Inflammatory macrophage (primary cell): ENCODE measurements at regions not wholly inside any gene's neighbourhood (a gene's known extent, or its start where the extent isn't known, plus 50 kb on each side); places are given as distances from the start of the nearest gene placed in this dataset.

Experiments
- DNase-seq, 2 donors: peaks; one replicate each; pipeline ENCODE4 v3.0.0-alpha.2; 2020 to 2022

DNA sequence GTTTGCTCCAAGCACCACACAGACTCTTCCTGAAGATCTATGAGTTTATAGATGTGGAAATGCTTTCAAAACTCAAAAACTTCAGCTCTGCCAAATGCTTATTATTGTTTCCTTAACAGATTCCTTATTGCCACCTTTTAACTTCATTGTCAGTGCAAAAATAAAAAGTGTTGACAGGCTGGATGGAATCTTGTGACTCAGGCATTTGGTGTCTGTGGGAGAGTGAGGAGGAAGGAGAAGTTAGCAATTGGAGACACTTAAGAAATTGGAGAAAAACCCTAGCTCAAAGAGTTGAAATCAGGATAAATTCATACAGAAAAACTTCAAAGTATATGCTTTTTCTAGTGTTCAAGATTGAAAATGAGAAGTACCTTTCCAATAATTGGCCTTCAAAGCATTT is 140.6 kb upstream of the PUM3 start:
- peak; percentile 24 to 56 for DNase-seq

DNA sequence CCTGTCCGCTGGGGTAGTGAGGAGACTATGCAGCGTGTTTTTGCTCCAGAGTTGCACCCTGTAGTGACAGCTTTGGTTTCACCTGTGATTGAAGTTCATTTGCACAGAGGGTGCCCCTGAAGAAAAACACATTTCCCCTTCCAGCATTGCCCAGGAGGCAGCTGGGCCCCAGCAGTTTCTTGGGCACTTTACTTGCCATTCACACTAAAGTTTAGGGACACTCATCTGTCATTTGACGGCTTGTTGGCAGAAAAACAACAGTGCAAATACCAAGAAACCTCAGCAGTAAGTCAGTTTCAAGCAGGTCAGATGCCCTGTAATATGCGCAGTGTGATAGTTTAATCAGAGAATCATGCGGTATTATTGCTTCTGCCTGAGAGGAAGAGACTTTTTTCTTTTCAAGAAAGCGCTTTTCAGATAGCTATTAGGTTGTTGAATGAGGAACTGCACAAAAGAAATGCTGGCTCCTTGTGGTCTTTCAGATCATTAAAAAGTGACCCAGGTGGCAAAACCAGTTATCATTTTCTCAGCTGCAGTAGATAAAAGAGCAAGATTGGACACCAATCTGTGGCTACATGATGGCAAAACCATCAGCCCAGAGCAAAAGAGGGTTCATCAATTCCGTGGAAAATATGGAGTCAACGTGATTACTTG is 136.2 kb upstream of the PUM3 start:
- DNase-seq, result no peak

DNA sequence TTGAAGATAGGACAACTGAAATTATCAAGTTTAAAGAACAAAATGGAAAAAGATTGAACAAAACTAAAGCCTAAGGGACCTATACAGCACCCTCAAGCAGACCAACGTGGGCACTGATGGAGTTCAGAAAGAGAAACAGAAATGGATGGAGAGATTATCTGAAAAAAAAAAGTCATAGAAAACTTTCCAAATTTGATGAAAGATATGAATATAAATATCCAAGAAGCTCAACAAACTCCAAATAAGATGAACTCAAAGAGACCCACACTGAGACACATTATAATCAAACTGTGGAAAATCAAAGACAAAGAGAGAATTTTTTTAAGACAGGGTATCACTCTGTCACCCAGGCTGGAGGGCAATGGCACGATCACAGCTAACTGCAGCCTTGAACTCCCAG is 128.6 kb upstream of the PUM3 start:
- no peak for DNase-seq

DNA sequence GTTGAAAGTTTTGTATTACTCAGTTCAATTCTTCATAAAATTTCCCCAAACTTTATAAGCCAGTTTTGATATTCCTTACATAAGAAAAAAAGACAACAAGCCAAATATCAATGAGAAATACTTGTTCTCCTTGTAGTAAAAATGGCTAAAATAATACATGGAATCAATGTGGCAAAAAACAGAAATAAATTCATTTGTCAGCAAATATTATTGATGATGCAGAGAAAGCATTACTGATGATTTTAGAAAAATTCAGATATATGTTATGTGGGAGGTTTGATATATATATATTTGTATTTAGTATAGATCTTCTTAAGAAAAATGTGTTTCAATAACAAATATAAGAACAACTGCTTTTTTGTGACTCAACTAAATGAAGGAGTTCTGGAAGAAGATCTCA is 127.0 kb upstream of the PUM3 start:
- DNase-seq, result no peak

DNA sequence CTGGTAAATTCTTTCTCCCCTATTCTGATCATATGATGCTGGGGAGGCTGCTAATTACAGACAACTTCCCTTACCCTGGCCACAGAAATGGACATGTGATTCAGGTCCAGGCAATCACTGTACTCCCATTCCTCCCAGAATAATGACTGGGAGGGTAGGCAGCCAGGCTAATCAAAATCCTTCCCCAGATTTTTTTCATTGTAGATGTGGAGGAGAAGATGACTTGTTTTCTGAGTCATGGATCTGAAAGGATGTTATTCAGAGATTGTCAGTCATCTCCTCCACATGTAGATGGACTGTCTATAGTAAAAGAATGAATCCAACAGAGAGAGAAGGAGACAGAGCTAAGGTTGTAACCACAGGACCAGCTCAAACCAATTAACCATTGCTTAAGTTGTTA is 123.9 kb upstream of the PUM3 start:
- DNase-seq, result peak in 1 of 2 donors; percentile 4

DNA sequence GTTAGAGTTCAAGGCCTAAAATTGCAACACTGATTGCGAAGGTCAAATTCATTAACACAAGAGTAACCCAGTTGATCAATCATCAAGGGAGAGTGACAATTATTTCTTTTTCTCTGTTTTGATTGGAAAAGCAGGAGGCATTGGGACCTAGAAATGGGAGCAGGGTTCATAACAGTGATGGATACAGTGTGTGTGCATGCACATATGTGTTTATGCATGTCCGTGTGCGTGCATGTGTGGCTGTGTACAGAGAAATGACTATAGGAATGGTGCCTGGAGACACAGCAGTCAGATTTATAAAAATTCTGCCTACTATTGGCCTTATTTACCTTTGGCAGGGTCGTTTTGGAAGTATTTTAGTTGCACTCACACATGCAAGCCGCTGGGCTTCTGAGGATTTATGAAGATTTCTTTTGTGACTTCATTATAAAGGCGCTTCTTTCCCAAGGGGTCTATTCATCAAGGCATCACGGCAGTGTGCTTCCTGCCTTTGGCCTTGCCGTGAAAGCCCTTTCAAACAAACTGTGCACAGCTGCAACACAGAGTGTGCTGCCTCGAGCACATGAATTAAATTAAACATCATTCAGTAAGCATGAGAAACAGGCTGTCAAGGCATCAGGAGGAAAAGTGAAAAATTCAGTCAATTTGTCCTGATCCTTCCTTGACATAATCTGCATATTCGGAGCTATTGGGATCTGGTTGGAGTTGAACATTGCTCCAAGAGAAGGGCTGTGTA is 122.8 kb upstream of the PUM3 start:
- DNase-seq, result no peak

DNA sequence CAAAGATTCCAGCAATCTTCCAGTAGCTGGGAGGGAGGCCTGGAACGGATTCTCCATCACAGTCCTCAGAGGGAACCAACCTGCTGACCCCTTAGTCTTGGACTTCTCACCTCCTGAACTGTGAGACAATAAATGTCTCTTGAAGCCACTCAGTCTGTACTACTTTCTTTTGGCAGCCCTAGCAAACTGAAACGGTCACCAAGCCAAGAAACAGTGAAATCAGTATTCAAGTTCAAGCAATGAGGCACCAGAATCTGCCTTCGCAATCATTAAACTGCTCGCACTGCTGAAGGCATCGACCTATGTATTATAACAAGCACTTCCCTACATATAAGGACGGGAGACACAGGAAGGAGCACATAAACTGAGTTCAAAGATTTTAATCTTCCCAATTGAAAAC is 120.6 kb upstream of the PUM3 start:
- no peak for DNase-seq

DNA sequence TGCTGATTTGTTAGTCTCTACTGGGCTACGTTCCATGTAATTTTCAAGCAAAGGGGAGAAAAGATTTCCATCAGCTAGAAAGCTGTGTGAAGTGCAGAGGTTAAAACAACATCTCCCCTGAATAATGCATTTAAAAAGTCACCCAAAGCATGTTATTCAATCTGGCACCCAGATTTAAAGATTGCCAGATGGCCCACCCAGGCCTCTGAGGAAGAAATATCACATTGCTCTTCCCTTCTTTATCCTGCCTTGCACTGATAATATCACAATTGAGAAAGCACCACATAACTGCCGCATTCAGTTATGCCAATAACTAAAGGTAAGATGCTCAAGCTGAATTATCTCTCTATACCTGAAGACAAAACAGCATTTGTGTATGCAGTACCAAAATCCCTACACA is 119.4 kb upstream of the PUM3 start:
- no peak for DNase-seq

DNA sequence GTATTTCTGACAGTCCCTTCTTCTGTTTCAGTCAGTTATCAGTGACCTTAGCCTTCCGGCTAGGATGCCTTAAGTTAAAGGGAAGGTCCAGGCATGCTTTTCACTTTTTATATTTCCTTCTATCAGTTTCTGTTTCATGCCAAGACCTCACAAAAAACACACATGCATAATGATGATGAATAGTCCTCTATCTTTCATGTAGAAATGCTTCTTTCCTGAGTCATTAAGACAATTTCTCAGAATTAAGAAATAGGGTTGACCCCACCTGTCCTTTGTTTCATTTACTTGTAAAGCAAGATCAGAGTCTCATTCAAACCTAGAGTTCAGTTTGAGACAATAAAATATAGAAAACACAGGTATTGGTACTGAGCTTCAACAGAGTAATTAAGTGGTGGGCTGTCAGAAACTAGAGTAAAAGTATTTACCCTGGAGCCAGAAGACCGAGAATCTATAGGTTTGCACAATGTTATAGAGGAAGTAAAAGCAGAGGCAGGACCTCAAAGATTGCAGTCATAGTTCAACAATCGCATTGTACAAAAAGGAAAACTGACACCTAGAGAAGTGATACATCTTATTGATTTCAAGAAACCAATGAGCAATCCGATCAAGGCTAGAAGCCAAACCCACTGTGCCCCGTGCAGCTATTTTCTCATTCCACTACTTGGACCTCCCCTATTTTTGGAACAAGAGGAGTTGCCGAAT is 118.7 kb upstream of the PUM3 start:
- no peak for DNase-seq

DNA sequence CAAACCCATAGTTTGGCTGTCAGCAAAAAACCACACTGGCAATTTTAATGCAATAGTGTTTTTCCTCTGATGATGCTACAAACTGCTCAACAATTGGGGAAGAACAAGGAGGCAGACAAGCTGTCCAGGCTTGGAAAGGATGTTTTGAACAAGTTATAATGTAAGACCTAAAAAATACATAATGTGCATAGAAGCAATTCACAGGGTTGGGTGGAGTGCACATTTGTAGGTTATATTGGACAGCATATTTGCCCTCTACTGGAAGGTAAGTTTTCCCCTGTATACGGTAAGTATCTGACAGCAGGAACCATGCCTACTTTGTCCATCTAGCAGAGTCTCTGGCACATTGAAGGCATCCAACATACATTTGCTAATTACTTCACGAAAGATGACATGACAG is 114.3 kb upstream of the PUM3 start:
- DNase-seq, result no peak

DNA sequence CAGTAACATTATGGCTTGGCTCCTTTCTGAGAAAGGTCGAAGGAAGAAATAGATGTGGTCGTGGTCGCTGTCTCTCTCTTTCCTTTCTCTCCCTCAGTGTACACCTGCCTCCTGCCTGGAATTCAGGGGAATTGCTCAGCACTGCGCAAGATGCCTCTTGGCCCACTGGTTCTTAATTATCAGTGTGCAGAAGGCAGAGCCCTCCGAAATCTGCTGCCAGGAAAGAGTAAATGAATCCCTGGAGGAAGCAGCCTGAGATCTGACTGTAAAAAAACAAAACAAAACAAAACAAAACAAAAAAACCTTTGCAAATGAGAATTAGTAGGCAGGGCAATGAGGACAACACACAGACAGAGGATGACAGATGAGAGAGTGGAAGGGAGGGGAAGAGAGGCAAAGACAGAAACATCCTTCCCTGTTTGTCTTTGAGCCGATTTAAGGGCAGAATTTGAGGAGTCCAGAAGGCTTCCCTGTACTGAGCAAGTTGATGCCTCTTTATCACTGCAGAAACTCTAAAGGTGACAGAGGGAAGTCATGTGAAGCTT is 113.8 kb upstream of the PUM3 start:
- no peak for DNase-seq

DNA sequence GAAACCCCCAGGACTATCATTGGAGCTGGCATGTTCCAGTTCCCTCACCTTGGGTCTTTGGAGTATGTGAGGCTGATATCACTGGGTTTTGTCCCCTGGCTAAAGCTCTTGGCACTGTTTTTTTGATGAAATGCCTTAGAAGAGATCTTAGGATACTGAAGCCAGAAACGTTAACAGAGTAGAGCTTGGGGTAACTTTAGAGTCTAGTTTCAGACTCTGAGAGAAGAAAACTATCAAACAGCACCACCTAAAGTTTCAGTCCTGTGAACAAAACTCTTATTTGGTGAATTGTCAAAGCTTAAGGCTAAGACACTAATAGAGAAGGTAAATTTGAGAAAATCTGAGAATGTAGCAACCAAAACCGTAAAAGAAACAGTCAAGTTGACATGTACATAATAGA is 111.7 kb upstream of the PUM3 start:
- no peak for DNase-seq

DNA sequence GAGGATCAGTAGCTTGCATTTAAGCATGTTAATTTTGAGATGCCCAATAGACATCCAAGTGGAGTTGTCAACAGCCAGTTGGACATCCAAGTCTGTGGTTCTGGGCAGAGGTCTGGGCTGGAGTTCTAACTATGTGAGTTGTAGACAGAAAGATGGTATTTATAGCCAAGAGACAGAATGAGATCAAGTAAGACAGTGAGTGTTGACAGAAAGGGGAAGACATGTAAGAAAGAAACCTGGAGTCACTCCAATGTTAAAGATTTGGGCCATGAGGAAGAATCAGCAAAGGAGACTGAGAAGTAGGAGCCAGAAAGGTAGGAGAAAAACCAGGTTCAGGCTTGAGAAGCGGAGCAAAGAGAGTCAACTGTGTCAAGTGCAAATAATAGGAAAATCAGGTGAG is 95.5 kb upstream of the PUM3 start:
- no peak for DNase-seq

DNA sequence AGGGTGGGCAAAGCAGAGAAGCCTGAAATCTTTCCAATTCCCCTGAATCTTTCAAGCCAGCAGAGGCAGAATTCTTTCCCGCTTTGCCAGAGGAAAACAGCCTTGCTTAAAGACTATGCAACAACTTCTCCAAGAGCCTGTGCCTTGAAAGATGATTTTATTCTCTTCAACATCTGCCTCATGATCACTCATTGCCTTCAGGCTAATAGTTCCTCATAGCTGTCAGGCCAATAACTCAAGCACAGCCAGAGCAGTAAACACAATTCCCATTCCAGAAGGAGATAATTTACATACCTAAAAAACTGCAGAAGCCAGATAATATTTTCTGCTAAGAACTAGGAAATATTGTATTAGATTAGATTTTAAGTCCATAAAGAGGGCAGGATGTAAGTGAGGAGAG is 92.3 kb upstream of the PUM3 start:
- DNase-seq, result no peak

DNA sequence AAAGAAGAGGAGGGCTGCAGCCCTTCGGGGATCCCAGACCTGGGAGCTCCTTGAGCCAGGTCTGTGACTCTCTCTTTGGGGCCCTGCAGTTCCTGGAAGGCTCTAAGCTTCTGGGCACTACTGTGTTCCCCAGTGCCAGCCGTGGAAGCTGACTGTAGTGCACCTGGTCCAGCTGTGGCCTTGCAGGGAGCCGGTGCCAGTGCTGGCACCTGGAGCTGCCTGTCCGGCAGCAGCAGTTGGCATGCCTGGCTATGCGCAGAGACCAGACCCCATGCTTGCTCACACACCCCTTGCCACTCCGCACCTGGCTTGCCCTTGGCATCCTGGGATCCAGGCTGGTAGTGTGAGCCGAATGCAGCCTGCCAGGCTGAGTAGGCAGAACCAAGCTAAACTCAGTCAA is 91.0 kb upstream of the PUM3 start:
- DNase-seq, result no peak

DNA sequence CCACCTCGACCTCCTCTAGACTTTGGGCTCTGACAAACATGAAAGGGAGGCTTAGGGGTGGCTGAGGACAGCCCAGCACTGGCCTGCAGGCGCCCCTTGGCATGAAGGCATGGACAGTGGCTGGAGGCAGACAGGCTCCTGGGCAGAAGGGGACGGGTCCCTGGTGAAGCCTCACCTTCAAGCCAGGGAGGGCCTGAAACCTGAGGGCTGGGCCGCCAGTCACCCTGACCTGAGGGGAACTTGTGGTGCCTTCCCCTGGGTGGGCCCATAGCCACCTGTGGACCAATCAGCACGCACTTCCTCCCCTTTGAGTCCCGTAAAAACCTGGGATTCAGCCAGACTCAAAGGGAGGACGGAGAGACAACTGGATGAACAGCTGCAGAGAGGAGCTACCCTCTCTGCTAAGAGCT is 90.4 kb upstream of the PUM3 start:
- no peak for DNase-seq

DNA sequence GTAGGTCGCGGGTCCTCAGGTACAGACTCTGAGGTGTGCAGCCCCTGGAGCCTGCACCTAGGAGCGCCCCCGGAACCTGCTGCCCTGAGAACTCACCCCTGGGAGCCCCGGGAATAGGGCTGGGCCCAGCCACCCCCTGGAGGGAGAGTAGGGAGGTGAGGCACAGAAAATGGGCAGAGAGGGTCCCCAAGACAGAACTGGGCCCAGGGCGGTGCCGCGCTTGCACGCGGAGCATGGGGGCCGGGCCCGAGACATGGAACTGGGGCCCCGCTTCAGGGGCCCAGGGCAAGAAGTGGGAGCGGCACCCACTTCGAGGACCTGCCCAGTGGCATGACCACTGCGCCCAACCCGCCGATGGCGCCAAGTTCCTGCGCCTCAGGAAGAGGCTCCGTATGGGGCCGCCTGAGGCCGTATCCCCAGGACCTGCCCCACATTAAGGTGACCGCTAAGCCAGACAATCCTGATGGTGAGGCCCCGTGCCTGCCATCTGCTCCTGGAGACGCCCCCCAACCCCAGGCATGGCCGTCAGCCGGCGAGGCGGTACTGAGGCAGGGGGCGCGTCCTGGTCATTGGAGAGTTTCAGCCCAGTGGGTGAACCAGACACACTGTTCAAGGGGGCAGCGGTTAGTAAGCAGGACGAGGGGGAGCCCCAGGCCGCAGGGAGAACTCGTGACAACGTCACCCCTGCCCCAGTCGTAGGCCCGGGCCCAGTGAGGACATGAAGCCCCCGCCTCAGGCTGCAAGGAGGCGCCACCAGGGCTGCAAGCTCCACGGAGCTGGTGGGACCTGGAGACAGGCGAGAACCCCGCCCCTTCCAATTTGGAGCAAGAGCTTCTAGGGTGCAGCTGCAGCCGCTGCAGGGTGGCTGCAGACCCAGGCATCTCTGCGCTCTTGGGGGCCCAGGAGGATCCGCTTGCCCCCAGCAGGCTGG is 89.5 kb upstream of the PUM3 start:
- DNase-seq, result no peak

DNA sequence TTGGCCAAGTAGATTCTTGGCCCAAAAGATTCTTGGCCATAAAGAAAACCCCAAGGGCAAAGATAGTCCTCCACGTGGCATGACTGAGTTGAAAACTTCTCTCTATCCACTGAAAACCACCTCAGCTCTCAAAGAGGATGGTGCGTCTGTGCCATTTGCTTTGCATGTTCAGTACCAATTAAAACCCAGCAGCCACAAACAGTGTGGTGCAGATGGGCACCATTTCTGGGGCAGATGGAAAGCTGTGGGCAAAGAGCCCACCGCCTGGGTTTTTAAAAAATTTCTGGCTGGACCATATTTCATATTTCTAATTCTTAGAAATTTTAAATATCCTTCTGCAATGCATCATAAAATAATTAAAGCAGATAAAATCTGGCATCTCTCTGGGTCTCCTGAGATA is 84.5 kb upstream of the PUM3 start:
- DNase-seq, result no peak

DNA sequence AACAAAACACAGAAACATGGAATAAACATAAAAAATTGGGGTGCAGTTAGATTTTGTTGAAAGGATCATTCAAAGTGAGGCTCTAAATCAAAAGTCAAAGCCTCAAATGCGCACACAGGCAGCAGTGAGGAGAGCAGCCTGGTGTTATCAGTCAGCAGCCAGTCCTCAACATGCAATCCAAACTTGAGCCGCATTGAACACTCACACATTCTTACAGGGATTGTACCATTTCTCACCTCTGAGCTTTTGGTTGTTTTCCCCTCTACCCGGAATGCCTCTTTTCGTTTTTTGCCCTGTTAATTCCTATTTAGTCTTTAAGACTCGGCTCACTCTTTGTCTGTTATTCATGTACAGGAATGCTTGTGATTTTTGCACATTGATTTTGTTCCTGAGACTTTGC is 81.1 kb upstream of the PUM3 start:
- no peak for DNase-seq

DNA sequence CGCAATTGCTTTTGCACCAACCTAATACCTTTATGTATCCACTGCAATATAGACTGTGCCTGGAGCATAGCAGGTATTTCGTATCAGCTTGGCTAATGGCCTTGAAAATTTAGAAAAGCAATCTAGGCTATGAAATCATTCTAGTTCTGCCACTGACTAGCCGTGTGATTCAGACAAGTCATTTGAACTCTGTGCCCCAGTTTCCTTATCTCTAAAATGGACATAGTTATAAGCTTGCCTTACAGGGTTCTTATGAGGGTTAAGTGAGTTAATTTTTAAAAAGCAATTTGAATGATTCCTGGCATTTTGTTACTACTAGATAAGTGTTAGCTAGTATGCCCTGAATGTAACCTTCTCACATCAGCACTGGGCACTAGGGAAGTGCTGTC is 80.5 kb upstream of the PUM3 start:
- no peak for DNase-seq

DNA sequence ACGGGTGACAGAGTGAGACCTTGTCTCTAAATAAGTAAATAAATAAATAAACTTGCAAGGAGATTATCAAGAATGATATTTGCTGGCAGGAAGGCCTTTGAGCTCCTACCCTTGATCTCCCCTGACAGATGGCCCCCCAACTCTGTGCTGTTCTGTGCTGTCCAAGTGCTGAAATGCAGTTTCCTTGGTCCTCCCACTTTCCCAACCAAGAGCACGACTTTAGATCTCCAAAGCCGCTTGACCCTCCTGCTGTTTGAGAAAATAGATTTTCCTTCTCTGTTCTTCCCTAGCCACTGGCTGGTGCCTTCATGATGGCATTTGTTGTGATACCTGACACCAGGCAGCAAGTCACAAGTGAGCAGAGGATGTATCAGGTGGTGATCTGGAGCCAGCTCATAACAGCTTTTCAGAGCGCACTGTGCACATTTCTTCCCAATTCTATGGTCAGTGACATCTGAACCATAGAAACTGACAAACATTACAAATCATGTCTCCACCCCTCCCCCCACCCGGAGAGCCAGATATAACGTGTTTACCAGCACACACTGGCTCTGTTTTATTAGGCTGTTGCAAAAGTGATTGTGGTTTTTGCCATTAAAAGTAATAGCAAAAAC is 80.0 kb upstream of the PUM3 start:
- no peak for DNase-seq

DNA sequence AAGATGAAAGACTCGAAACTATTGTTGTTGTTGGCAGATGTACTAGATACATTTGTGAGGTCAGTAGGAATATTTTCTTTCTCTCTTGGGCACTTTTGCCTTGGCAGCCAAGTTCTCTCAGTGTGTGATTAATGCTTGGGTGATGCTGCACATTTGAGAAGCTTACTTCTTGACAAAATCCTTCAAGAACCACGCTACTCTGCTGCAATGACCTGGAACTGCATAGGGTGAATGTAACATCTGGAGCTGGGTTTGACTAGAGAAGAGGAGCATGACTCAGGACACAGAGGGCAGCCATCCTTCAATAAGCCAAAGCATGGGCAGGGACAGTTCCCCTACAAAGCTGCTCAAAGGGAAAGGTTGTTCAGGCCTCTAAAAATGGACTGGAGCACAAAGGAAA is 75.5 kb upstream of the PUM3 start:
- no peak for DNase-seq
